MV-4-11 (cell line): ENCODE measurements at regions not wholly inside any gene's neighbourhood (a gene's known extent, or its start where the extent isn't known, plus 50 kb on each side); places are given as distances from the start of the nearest gene placed in this dataset.
A peak's percentile ranks its signal among the peaks of the same experiment; 100 is the strongest.
"Not testable (repeated sequence)": the region's sequence is repeated elsewhere in the genome, so short reads cannot be mapped to it uniquely, and the experiment has no call there.

Experiments
- DNase-seq: peaks from one replicate; lab custom pipeline; 2025; lab: John Stamatoyannopoulos, UW

DNA sequence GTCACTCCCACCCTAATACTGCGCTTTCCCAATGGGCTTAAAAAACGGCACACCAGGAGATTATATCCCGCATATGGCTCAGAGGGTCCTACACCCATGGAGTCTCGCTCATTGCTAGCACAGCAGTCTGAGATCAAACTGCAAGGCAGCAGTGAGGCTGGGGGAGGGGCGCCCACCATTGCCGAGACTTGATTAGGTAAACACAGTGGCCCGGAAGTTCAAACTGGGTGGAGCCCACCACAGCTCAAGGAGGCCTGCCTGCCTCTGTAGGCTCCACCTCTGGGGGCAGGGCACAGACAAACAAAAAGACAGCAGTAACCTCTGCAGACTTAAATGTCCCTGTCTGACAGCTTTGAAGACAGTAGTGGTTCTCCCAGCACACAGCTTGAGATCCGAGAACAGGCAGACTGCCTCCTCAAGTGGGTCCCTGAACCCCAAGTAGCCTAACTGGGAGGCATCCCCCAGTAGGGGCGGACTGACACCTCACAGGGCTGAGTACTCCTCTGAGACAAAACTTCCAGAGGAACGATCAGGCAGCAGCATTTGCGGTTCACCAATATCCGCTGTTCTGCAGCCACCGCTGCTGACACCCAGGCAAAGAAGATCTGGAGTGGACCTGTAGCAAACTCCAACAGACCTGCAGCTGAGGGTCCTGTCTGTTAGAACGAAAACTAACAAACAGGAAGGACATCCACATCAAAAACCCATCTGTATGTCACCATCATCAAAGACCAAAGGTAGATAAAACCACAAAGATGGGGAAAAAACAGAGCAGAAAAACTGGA is 1085.6 kb upstream of the FANCL start:
- DNase-seq: not testable (repeated sequence)

DNA sequence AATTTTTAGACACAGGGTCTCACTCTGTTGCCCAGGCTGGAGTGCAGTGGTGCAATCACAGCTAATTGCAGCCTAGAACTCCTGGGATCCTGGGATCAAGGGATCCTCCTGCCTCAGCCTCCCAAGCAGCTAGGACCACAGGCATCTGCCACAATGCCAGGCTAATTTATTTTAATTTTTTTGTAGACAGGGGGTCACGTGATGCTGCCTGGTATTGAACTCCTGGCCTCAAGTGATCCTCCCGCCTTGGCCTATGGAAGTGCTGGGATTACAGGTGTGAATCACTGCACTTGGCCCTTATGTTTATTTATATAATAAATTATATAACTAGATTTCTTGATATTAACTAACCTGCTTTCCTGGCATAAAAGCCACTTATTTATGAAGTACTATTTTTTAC is 1081.7 kb upstream of the FANCL start:
- no peak for DNase-seq

DNA sequence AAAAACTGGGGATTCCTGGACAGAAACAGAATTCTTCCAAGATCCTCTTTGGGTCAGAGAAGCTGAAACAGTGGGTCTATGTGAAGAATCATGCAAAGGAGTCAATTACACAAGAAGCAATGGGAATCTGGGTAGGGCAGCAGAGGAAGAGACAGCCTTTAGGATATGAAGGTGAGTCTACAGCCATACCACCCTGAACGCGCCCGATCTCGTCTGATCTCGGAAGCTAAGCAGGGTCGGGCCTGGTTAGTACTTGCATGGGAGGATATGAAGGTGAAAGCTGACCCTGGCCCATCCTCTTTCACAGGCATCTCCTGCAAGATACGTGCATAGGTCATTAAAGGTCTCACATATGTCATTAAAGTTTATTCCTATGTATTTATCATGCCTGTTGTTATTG is 1080.9 kb upstream of the FANCL start:
- DNase-seq: no peak

DNA sequence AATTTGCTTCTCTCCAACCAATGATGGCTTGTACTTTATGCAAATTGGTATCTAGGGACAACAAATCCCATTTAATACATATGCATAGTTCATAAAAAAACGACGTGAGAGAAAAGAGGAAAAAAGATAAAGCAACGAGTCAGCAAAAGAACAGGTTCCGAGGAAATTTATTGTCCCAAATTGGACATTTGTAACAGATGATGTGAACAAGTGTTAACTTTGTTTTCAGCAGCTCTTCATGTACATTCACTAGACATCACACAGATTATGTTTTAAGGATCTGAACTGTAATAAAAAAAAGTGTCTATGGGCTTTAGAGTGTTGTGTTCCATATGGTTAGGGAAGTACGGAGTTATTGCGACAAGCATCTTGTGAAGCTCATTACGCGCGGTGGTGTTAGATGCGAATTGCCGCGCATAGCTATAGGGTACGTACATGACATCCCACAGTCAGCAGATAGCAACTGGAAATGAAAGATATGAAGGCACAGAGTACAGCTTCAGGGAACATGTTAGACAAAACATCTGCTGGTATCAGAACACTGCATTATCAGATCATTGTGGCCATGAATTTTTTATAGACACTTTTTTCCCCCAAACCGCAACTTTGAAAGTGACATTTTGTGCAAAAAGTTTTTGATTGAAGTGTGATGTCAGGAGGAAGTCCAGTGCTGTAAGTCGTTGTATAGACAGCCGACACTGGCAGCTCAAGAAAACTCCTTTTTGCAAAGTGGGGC is 1073.1 kb upstream of the FANCL start:
- DNase-seq: no peak

DNA sequence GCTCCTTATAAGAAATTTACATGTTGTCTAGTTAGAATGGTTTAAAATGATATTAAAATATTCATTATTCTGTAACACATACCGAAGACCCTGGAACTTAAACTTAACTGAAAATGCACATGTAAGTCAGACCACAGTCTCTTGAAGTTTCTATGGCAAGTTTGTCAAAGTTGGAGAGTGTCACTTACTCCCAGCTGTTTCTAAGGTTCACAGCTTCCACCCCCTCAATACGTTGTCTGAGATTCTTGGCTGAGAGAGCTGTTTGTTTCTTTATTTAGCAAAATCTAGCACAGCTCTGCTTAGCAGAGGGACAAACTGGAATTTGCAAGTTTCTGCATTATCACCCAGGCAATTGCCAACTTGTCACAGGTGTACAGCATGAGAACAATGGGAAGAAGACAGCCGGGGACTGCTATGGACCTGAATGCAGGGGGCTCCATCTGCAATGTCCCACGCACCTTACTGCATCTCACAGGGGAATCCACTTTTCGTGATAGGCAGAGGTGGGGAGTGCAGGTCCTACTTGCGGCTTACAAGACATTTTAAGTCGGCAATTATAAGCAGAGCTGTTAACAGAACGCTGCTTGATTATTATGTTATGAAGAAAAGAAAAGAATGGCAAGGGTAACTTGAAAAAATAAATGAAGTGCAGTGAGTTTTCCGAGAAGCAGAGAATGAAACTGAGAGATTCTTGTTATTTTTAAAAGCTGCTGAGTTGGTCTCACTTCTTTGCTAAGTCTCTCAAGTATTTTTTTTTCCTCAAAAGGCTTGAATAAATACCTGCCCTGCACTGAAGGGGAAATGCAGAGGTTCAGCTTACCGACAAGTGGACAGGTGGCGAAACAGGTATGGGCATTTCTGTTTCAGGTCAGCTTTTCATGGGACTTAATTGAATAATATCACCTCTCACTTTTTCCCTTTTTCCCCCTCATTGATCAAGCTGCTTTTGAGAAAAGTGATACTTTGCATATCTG is 1072.1 kb upstream of the FANCL start:
- DNase-seq: no peak

DNA sequence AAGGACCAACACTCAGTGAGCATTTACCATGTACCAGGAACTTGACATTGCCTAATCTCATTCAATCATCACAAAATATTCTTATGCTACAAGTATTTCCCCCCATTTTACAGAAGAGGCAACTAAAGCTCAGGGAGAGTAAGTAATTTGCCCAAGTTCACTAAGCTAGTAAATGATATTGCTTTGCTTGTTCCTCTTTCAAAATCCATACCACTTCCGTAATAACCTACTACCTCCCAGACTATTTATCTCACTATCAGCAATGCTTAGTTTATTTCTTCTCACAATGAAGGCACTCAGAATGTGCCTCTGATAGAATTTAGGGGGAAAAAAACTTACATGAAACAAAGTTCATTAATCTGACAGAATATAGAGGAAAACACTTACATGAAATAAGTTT is 1070.9 kb upstream of the FANCL start:
- DNase-seq: peak; percentile 47

DNA sequence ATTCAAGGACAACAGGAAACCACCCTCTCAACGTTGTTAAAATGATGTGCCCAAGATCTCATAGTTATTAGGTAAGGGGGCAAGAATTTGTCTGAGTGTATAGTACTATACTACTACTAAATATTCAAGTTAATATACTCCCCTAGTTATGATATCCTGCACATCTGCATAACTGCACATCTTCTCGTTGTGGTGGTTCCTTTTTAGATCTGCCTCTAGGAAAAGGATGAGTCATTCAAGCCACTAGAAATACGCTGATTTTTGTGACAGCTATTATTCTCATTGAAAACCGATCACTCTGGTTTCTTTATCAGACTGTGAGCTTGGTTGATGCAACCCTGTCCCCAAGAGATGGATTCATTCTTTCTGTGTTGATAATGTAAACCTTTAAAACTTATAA is 1067.0 kb upstream of the FANCL start:
- peak; percentile 53 for DNase-seq

DNA sequence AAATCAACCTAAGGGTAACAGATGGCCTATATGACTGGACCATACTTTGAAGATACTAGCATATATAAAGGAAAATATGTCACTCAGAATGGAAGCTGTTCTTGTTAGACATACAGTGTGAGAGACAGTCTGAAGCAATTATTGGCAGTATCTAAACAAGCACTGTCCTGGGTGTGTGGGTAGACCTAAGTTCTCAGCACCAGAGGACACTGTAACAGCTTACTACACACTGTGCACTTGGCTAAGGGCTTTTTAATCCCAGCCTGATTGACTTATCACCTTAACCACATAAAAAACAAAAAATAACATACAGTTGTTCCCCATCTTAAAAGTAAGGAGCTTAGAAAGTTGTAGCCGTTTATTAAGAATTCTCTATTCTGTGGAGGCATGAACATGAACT is 1066.1 kb upstream of the FANCL start:
- no peak for DNase-seq

DNA sequence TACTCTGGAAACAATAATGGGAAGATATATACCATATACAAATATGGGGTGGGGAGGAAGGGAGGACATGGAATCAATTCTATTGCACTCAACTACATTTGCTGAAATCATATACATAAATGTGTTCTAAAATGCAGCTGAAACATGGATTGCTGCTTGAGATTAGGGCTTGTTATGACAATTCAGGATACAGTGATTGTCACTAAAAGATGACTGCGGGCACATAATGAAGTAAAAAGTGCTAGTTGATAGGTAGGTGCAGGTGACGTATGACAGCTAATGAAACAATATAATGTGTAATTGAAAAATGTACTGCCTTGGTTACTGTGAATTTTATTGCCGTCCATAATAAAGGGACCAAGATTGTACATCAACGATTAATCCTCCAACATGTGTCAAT is 1062.1 kb upstream of the FANCL start:
- DNase-seq: no peak

DNA sequence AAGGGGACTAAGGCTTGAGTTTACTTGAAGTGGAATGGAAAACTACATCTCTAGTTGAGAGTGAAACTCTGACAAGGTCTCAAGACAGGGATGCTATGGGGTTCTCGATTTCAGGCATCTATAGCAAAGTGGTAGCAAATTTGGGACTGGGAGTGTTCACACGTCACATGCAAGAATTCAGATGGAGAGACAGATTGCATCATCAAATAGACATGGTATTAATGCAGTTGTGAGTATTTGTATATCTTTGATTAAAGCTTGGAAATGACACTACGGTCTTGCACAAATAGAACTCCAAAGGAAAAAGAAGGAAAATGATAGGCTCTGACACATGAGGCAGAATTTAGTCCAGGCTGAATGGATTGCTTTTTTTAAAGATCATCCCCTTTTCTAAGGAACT is 1061.6 kb upstream of the FANCL start:
- DNase-seq: no peak

DNA sequence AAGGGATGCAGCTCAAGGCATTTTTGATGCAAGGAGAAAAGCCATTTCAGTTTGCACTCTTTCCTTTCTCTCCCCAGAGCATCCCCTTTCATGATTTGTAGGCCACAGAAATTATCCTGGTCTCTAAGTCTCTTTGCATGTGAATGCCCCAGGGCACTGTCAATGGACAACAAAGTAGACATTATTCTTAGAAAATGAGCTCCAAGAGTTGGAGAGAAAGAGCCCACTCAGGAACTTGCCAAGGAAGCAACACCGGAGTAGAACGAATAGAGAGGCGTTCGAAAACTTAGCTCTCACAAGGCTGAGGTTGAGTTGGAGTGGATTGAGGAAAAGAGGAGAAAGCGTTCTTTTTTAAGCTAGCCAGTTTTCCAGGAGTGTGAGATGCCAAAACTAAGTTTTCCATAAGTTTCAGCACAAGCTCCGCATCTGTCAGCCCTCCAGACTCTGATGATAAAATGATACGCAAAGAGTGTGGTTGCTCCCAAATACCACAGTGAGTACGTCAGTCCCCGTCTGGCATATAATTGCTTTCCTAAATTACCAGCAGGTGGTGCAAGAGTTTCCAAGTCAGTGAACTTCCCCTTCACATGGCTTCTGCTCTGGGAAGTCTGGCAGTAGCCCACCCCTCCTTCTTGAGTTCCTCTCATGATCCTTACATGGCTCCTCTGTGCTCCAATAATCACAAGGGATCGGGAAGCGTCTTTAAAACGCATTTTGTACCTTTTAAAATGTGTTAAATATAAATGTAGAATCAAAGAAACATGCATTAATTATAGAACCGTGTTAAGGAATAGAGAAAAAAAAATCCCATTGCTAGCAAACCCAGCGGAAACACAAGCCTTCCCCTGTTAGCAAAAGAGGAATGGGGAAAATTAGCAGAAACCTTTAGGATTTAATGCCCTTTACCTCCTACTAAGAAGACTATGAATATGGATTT is 1060.6 kb upstream of the FANCL start:
- DNase-seq: peak; percentile 64

DNA sequence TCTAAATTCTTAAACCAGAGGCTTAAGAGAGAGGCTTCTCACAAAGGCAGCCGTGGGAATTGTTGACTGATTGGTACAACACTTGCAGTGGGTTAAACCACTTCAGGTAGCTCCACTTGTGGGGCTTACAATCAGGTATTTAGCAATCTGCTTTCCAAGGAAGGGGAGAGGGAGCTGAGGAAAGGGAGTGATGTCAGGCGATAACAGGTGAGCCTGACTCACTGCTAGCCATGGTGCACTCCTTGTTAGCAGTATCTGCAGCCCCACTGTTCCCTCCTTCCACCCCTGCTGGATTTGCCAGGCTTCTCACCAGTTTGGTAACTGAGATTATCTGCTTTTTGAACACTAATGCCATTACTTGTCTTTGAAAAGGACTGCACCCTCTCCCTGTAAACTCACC is 1056.7 kb upstream of the FANCL start:
- DNase-seq: no peak

DNA sequence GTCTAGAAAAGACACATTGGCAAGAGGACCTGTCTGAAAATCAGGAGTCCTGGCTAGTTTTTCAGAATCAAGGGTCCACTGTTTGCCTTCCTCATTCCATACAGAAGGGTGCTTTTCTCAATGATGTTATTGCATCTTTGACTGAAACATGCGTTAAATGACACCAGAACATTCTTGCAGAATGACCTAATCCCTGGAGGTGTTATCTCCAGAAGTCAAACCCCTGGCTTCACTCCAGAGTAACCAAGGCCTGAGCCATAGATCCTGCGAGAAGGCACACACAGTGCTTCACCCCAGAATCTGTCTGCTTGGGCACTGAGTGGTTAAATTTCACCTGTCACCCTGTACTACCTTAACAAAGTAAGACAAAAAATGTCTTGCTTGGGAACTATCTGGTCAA is 1055.2 kb upstream of the FANCL start:
- no peak for DNase-seq

DNA sequence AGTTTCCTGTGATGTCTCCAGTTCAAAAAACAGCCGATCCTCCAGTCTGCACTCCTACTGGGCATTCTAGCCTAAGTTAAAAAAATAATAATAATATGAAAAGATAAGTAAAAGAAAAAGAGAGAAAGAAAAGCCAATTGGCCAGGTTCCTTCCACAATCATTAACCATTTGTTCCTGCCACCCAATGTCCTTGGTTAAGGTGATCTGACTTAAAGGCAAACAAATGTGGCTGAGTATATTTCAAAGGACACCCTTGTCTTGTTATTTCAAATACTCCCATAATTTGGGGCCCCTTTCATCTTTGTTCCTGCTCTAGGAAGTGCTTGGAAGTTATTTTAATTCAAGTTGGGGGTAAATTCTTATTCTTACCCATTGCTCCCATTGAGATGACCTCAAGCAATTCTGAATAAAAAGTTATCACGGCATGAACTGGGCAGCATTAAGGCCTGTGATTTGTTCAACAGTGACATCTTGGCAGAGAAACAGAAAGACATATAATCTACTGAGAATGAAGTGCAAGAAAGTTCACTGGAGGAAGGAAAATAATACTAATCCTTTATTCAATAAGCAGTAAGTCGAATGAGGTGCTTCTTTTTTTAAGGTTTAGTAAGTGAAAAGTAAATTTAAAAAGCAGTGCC is 1054.5 kb upstream of the FANCL start:
- DNase-seq: no peak

DNA sequence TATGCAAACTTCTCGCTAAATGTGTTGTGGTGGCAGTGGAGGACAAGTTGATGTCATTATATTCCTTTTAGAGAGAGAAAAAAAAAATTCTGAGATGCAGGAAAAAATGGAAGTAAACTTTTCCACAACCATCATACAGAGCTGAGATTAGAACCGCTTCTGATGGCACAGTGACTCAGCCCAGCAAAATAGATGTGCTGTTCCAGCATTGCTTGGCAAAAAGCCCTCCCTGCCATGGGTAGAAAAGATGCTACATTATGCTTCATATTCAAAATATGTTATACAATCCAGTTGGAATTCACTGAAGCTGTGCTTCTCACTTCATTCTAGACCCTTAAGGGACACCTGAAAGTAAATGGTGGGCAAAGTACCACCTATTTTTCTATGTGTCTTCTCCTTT is 1047.6 kb upstream of the FANCL start:
- no peak for DNase-seq

DNA sequence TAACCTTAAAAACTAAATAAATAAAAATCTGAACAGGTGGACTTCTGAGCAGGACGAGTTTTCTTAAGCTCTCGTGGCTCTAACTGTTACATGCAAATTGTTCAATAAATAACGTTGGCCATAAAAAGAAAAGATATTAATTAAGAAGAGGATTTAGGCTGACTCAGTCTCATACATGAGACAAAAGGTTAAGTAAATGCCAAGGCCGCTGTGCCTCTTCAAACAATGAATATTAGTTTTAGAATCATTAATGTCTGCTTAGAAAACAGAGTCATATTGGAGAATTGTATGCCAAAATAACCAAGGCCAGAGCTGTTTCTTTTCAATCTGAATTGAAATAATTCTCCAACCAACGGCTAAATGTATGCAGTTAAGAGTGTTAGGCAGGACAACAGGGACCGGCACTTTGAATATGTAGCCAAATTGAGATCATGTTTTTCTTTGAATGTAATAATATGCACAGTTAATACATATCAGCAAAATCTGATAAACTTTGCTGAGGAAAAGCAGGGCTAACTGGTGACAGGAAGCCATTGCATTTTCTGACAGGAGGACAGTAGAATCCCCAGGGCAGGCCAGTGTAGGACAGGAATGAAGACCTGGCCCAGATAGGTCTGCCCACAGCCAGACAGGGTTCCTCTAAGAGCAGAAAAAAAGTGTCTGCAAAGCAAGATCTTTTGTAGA is 1041.4 kb upstream of the FANCL start:
- no peak for DNase-seq

DNA sequence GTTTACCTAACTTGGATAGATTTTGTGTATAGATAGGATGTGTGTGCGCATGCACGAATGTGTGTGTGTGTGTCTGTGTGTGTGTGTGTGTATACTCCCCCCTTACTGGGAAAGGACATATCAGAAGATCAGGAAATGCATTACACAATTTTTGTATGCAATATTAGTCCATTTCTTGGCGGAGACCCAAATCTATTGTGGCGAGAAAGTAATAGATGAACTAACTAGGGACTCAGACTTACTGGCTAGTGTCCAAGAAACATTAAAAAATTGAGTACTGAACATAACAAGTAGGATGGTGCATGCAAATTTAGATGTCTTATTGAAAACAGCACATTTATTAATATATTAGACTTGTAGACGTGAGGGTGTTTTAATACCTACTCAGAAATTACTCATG is 1036.5 kb upstream of the FANCL start:
- no peak for DNase-seq

DNA sequence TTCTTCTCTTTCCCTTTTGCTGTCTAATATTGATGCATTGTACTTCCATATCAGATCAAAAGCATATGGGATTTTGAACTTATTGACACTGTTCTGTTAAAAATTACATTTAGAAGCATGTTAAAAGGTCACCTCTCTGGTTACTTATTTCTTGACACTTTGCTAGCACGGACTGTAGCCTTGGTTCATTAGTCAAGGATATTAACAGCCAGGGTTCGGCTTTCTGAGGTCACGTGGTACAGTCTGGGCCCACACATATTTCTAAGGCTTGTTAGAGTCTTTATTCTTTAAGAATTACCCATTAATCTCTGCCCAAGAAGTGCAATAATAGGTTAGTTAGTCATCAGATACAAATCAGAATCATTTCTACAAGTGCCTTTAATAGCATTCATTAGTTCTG is 1035.8 kb upstream of the FANCL start:
- no peak for DNase-seq

DNA sequence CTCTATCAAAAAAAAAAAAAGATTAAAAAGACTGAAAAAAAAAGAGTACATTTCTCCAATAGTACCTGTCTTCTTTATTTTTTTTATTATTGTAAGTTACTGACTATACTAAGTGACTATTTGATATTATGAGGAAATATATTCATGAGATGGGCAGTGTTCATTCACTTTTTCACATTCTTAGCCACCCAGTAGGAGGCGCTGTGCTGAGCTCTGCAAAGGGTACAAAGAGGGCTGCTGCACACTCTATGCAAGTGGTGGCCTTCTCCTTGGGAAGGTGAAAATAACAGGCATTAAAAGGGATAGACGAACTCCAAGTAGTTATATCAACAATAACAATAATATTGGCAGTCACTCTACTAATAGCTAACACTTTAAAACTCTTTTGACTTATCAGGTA is 1034.9 kb upstream of the FANCL start:
- no peak for DNase-seq

DNA sequence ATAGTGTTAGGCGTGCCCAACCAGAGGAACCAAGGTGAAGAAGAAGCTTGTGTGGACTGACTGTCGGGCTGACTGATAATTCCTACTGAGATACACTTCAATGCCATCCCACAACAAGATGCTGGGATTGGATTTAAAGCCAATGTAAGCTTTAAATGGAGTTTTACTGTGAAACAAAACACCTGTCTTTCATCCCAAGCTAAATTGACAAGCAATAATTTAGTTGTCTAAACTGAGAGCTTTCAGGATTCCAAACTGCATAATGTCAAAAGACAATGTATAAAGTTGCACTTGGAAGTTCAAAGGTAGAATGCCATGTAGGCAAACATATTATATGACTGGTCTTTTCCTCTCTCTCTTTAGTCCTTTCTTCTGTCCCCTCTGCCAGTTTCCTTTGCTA is 1025.3 kb upstream of the FANCL start:
- DNase-seq: no peak
